Activated gamma-delta T cell (primary cell): ENCODE measurements at regions not wholly inside any gene's neighbourhood (a gene's known extent, or its start where the extent isn't known, plus 50 kb on each side); places are given as distances from the start of the nearest gene placed in this dataset.

Source experiments
- DNase-seq: peaks from one replicate; lab custom pipeline; 2025; lab: John Stamatoyannopoulos, UW

- no peak for DNase-seq
Observed at GRCh38 chr10:130869179-130869841, 442.2 kb downstream of the TCERG1L start.

- no peak for DNase-seq
Observed at GRCh38 chr10:130871406-130871805, 440.1 kb downstream of the TCERG1L start.

- DNase-seq = no peak
Observed at GRCh38 chr10:130873636-130874035, 437.9 kb downstream of the TCERG1L start.

GRCh38 chr10:130875116-130875515 lies 436.4 kb downstream of the TCERG1L start:
- no peak for DNase-seq

- DNase-seq = no peak
Observed at GRCh38 chr10:130875897-130876472, 435.5 kb downstream of the TCERG1L start.

- DNase-seq = no peak
Observed at GRCh38 chr10:130877126-130877525, 434.4 kb downstream of the TCERG1L start.

- DNase-seq = no peak
Observed at GRCh38 chr10:130878131-130878530, 433.4 kb downstream of the TCERG1L start.

- no peak for DNase-seq
Observed at GRCh38 chr10:130882906-130883305, 428.6 kb downstream of the TCERG1L start.

GRCh38 chr10:130884456-130884855 lies 427.1 kb downstream of the TCERG1L start:
- no peak for DNase-seq

- DNase-seq = no peak
Observed at GRCh38 chr10:130885021-130885655, 426.4 kb downstream of the TCERG1L start.

GRCh38 chr10:130887170-130887569 lies 424.4 kb downstream of the TCERG1L start:
- DNase-seq = no peak

GRCh38 chr10:130888493-130888892 lies 423.0 kb downstream of the TCERG1L start:
- no peak for DNase-seq

GRCh38 chr10:130889240-130889639 lies 422.3 kb downstream of the TCERG1L start:
- DNase-seq = no peak

- DNase-seq = no peak
Observed at GRCh38 chr10:130889780-130890179, 421.7 kb downstream of the TCERG1L start.

GRCh38 chr10:130891066-130891465 lies 420.5 kb downstream of the TCERG1L start:
- DNase-seq = no peak

GRCh38 chr10:130894471-130894870 lies 417.1 kb downstream of the TCERG1L start:
- no peak for DNase-seq

- no peak for DNase-seq
Observed at GRCh38 chr10:130895161-130895560, 416.4 kb downstream of the TCERG1L start.

GRCh38 chr10:130897815-130898214 lies 413.7 kb downstream of the TCERG1L start:
- DNase-seq = no peak

- DNase-seq = no peak
Observed at GRCh38 chr10:130898381-130898780, 413.1 kb downstream of the TCERG1L start.

GRCh38 chr10:130899856-130900255 lies 411.7 kb downstream of the TCERG1L start:
- DNase-seq = no peak

GRCh38 chr10:130900441-130901160 lies 410.9 kb downstream of the TCERG1L start:
- DNase-seq = no peak

GRCh38 chr10:130901311-130902165 lies 410.0 kb downstream of the TCERG1L start:
- no peak for DNase-seq
